ENCODE measurements at regions not wholly inside any gene's neighbourhood (a gene's known extent, or its start where the extent isn't known, plus 50 kb on each side); places are given as distances from the start of the nearest gene placed in this dataset.

DNA sequence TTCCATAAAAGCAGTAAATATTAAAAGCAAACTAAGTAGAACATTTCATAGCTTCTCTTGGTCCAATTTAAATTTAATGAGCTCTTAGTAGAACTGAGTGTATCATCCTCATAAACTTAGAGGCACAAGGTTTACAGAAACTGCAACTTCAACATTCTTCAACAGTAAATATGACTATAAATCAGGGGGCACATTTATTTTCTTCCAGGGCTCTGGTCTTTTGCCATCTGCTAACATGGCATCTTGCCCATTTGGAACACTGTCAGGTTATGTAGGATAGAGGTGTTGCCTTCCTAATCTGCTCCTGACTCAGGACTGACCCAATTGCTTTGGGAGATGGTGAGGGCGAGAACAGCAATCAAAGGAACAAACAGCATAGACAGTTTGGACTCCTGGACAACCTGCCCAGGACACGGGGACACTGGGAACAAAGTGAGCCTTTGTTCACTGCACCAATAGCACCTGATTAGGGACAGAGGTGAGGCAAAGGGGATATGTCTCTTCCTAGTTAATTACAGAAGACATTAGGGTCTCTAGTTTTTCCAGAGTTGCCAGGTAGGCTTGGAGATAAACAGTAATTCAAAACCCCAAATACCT is 610.2 kb upstream of the ROBO2 start:
- TF ChIP-seq, protein P1, sequence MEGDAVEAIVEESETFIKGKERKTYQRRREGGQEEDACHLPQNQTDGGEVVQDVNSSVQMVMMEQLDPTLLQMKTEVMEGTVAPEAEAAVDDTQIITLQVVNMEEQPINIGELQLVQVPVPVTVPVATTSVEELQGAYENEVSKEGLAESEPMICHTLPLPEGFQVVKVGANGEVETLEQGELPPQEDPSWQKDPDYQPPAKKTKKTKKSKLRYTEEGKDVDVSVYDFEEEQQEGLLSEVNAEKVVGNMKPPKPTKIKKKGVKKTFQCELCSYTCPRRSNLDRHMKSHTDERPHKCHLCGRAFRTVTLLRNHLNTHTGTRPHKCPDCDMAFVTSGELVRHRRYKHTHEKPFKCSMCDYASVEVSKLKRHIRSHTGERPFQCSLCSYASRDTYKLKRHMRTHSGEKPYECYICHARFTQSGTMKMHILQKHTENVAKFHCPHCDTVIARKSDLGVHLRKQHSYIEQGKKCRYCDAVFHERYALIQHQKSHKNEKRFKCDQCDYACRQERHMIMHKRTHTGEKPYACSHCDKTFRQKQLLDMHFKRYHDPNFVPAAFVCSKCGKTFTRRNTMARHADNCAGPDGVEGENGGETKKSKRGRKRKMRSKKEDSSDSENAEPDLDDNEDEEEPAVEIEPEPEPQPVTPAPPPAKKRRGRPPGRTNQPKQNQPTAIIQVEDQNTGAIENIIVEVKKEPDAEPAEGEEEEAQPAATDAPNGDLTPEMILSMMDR (conservative IDR thresholded peaks at IDR 0.05; ENCODE audit: low read depth, low read length) = no peak
- no peak for TF ChIP-seq EZH2 (IDR thresholded peaks at IDR 0.05; ENCODE audit: low read length, unreplicated experiment)
